DMS53 treated with DMSO at 0.1 percent for 48 hours (cell line): ENCODE measurements at regions not wholly inside any gene's neighbourhood (a gene's known extent, or its start where the extent isn't known, plus 50 kb on each side); places are given as distances from the start of the nearest gene placed in this dataset.
"Not testable (repeated sequence)": the region's sequence is repeated elsewhere in the genome, so short reads cannot be mapped to it uniquely, and the experiment has no call there.

Source experiments
- DNase-seq: peaks from one replicate; lab custom pipeline; 2025; ENCODE audit not compliant: unreplicated experiment; lab: John Stamatoyannopoulos, UW

DNA sequence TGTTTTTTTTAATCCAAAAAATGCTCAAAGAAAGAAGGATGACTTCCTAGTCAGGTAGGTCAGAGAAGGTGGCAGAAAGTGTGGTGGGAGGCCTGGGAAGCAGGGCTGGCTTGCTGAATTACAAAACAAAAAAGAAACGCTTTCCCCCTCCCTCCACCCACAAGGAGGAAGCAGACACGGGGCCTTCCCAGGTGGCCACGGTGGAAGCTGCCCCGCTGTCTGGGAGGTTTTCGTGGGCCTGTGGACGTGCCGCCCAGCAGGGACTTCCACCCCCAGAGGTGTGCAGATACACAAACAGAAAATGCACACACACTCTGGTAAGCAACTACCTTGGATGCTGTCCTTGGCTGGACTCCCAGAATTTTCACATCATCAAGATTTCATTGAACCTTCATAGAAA is 198.2 kb upstream of the CDH4 start:
- no peak for DNase-seq

- DNase-seq, result no peak
Observed at GRCh38 chr20:61054411-61054810, 197.7 kb upstream of the CDH4 start.

GRCh38 chr20:61055180-61056010 is 196.7 kb upstream of the CDH4 start:
- no peak for DNase-seq

- DNase-seq, result no peak
Observed at GRCh38 chr20:61056116-61056515, 195.9 kb upstream of the CDH4 start.

- DNase-seq, result no peak
Observed at GRCh38 chr20:61056627-61057442, 195.2 kb upstream of the CDH4 start.

DNA sequence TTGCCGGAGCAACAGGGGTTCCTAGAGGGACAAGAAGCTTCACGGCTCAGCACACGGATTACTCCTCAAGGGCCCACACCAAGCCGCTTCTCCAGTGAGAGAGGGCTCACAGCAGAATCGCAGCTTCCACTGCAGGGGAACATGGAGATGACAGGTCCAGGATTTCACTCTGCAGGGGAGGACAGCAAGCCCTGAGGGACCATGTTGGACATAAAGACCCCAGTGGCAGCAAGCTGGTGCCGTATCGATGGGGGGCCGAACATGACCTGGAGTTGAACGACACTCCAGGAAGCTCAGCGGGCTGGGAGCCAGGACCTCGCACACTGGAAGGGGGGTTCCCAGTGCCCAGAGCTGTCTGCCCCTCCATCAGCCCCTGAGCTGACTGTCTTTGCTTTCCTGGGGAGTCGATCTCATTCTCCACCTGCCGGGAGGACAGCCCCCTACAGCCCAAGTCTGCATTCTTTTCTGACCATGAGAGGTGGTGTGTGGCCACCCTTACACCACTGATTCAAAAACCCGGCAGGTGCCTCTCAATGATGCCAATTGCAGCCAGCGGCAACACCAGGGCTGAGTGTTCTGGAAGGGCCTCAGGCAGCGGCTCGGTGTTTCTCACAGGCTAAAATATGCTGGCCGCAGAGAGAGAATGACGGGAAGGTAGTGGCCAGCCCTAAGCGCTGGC is 194.5 kb upstream of the CDH4 start:
- DNase-seq, result no peak

GRCh38 chr20:61061981-61062380 is 190.1 kb upstream of the CDH4 start:
- no peak for DNase-seq

DNA sequence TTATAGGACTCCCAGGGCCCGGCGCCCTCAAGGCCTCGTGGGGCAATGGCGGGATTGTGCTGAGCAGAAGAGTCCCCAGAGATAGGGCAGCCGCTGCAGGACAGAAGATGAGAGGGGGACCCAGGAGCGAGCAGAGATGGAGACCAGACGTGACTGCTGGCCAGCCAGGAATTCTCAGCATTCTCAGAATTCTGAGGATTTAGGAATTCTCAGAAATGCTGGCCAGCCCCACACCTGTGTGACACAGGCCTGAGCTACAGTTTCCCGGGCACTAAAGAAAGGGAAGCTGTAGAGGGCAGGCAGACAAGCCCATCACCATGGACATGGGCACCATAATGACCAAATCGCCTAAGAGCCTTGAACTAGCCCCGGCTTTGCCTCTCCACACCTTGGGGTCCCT is 186.2 kb upstream of the CDH4 start:
- no peak for DNase-seq

GRCh38 chr20:61066526-61066925 is 185.5 kb upstream of the CDH4 start:
- DNase-seq, result no peak

DNA sequence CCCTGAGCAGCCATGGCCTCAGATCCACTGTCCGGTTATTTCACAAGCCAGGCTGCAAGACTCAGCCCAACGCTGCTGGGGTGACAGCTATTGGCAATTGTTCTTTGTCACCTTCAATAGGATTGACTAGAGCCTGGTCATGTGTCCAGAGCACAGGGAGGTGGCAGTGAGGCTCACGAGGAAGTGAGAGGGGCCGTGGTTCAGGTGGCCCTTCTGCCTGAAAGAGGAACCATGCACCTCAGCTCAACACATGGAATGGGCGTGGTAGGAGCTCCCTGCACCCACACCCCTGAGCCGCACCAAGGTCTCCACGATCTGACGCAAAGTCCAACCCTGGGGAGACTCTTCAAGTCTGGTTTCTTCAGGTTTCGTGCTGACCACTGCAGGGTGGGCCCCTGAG is 184.8 kb upstream of the CDH4 start:
- no peak for DNase-seq

DNA sequence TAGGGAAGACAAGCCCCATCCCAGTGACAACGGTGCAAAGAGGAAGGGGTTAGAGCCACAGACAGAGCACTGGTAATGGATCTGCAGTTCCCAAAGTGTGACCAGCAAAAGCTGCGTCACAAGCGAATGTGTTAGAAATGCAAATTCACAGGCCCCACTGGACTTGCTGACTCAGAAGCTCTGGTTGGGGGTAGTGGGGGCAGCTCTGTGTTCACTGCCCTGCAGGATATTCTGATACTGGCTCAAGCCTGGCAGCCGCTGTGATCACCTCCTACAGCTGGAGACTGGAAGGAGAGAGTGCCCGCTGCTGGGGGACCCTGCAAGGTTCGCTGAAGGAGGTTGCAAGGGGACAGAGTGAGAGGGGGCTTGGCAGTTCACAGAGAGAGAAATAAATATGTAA is 179.7 kb upstream of the CDH4 start:
- no peak for DNase-seq

- DNase-seq, result no peak
Observed at GRCh38 chr20:61073376-61073775, 178.7 kb upstream of the CDH4 start.

GRCh38 chr20:61082720-61083119 is 169.3 kb upstream of the CDH4 start:
- no peak for DNase-seq

DNA sequence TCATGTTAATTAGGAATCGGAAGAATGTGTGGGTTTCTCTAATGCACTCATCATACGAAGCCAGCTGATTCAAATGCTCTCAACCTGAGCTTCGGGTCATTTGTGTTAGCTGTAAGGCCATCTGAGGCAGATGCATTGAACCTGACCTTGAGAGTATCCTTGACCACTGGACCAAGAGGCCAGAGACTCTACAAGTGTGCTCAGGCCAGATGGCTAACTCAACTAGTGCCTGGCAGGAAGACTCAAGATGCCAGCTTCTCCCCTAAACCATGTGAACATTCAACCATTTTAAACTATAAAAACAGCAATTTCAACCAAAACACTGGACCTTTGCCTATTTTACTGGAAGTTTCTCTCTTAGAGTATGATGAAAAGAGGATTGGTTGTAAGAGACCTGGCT is 168.6 kb upstream of the CDH4 start:
- DNase-seq, result no peak

GRCh38 chr20:61086031-61086430 is 166.0 kb upstream of the CDH4 start:
- DNase-seq, result no peak

DNA sequence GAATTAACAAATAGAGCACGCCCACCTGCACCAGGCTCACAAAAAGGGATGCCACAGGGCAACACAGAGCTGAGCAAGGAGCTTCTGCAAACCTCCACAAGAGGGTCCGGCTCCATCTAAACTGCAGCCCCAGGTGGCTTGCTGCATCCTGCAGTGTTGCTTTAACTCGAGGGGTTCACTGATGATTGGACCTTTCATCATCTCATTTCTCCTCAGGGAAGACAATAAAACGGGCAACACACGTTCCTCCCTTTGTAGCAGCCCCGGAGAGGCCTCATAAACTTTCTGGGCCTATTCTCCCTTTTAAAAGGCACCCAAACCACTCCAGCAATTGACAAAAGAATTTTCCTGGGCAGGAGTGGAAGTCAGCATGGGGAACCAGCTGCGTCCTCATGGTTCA is 161.5 kb upstream of the CDH4 start:
- DNase-seq, result no peak

- DNase-seq, result no peak
Observed at GRCh38 chr20:61092251-61092650, 159.8 kb upstream of the CDH4 start.

DNA sequence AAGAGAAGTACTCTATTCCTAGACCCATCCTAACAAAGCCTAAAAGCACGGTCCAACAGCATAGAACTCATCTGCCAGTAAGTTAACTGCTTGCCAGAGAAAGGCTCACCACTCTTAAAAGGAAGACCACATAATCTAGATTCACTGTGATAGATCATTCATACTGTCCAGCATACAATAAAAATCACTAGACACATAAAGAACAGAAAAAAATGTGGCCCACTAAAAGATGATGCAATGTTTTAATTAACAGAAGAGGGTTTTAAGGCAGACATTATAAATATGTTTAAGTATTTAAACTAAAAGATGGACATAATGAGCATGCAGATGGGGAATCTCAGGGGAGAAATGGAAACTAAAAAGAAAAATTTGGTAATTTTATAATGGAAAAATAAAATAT is 157.5 kb upstream of the CDH4 start:
- no peak for DNase-seq

DNA sequence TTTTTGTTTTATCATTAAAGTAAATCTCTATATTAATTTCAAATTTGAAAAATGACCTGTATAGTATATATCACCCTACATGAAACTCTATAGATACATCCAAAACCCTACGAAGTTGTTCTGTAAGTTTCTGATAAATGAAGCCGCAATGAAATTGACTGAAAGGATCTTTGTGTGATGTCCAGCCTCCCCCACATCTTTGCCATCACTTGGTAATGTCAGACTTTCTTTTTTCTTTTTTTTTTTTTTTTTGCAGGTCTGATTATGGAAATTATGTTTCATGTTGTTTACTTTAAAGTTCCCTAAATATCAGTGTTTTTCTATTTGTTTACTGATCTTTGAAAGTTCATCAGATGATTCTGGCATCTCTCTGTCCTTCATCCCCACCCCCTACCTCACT is 155.6 kb upstream of the CDH4 start:
- no peak for DNase-seq

- no peak for DNase-seq
Observed at GRCh38 chr20:61099806-61100205, 152.3 kb upstream of the CDH4 start.

DNA sequence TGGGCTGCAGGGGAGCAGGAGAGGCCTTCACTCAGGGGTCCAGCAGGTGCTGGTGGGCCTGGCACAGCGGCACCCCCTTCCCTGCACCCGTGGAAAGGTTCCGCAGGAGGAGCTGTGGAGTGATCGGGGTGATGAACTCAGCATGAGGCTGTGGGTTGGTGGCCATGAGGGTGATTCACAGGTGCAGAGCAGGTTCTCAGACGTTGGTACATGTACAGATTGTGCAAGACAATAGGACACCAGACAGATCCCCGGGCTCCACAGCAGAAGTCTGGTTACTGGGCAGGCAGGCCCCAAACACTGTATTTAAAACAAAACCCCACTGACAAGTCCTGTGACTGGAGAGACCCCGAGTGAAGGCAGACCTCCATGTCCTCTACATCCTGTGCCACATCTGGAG is 151.6 kb upstream of the CDH4 start:
- DNase-seq, result no peak

GRCh38 chr20:61101321-61101720 is 150.7 kb upstream of the CDH4 start:
- DNase-seq, result not testable (repeated sequence)
